ENCODE measurements at regions not wholly inside any gene's neighbourhood (a gene's known extent, or its start where the extent isn't known, plus 50 kb on each side); places are given as distances from the start of the nearest gene placed in this dataset.
A peak's percentile ranks its signal among the peaks of the same experiment; 100 is the strongest.

DNA sequence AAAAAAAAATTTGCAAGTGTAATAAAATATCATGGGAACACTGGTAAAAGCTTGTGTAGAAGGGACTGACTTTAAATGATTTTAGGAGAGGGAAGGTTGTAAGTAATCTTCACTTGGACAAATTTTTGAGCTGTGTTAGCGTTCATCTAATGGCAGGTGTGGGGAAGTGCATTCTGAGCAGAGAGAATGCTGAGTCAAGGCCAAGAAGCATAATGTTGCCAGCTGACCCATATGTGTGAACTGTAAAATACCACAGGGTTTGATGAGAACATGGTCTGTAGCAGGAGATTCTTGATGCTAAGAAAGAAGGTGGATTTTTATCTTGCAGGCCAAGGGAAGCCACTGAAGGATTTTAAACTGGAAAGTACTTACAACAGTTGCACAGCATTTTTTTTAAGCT, 98.2 kb upstream of the ZNF32 start:
- Mint-ChIP-seq H3K4me3 (no peak overlapping the region), H3K27me3 (peaks cover 0 to 3% (median 0%) of the 10 kb centered on the region in 3 donors), H3K36me3 (no peaks in the 10 kb centered on the region), H3K27ac (no peak overlapping the region), H3K9me3 (peaks cover 0 to 2% (median 0%) of the 10 kb centered on the region in 7 donors), H3K4me1 (no peaks in the 10 kb centered on the region)
- ATAC-seq (ENCODE audit: low read depth in 2 of 2): no peak
- no peak for DNase-seq

DNA sequence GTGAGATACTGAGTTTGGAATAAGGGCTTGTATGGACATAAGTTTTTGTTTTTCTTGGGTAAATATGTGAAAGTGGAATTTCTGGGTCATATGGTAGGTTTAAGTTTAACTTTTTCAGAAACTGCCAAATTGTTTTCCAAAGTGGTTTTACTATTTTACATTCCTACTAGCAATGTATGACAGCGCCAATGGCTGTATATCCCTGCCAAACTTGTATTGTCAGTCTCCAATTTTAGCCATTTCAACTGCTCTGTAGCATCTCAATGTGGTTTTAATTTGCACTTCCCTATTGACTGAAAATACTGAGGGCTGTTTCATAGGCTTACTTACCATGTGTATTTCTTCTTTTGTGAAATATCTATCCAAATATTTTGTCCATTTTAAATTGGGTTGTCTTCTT, 90.5 kb upstream of the ZNF32 start:
- Mint-ChIP-seq H3K36me3 (no peaks in the 10 kb centered on the region), H3K4me3 (no peak overlapping the region), H3K9me3 (peaks cover 0 to 5% (median 0%) of the 10 kb centered on the region in 7 donors), H3K27me3 (peaks cover under 1 to 10% (median 6%) of the 10 kb centered on the region in 3 donors), H3K27ac (no peak overlapping the region), H3K4me1 (no peaks in the 10 kb centered on the region)
- ATAC-seq (ENCODE audit: low read depth in 2 of 2) (no peak), DNase-seq (no peak)

GRCh38 chr10:43737003-43737402, 88.3 kb upstream of the ZNF32 start:
- H3K27me3 Mint-ChIP-seq: peaks cover 4 to 12% (median 10%) of the 10 kb centered on the region in 3 donors
- DNase-seq (no peak), ATAC-seq (ENCODE audit: low read depth in 2 of 2) (no peak)
- no peaks in the 10 kb centered on the region for H3K4me1 Mint-ChIP-seq
- H3K27ac Mint-ChIP-seq: no peak overlapping the region
- H3K36me3 Mint-ChIP-seq: no peaks in the 10 kb centered on the region
- peaks cover 0 to 5% (median 2%) of the 10 kb centered on the region in 7 donors for H3K9me3 Mint-ChIP-seq
- H3K4me3 Mint-ChIP-seq: no peak overlapping the region

DNA sequence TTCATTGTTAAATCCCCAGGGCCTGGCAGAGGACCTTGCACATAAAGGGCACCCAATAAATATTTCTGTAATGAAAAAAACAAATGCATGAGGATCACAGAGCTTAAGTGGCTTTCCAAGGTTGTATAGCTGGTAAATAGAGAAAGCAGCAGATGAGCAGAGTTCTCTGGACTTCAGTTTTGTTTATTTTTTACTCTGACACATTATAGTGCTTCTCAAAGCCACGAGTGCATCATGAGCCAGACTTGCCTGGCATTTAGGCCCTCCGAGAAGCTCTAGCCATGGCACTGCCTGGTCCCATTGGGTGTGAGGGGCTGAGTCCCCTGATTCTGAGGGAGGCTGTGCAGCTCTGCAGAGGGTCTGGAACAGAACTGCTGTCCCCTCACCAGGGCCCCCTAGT, 87.2 kb upstream of the ZNF32 start:
- ATAC-seq (ENCODE audit: low read depth in 2 of 2) (no peak), DNase-seq (no peak)
- Mint-ChIP-seq H3K4me3 (no peak overlapping the region), H3K27me3 (peaks cover 4 to 13% (median 10%) of the 10 kb centered on the region in 3 donors), H3K4me1 (no peaks in the 10 kb centered on the region), H3K27ac (no peak overlapping the region), H3K36me3 (peaks cover 5 to 6% of the 10 kb centered on the region in 2 donors), H3K9me3 (peaks cover 3 to 13% (median 7%) of the 10 kb centered on the region in 7 donors)

- peaks cover 4 to 13% (median 4%) of the 10 kb centered on the region in 3 donors for H3K27me3 Mint-ChIP-seq
- peaks cover 4 to 25% (median 11%) of the 10 kb centered on the region in 7 donors for H3K9me3 Mint-ChIP-seq
- no peak overlapping the region for H3K4me3 Mint-ChIP-seq
- ATAC-seq (ENCODE audit: low read depth in 2 of 2) (no peak), DNase-seq (no peak)
- H3K4me1 Mint-ChIP-seq: no peaks in the 10 kb centered on the region
- H3K27ac Mint-ChIP-seq: no peak overlapping the region
- peaks cover 5 to 10% of the 10 kb centered on the region in 2 donors for H3K36me3 Mint-ChIP-seq
Observed at GRCh38 chr10:43734716-43735115, 86.0 kb upstream of the ZNF32 start.

DNA sequence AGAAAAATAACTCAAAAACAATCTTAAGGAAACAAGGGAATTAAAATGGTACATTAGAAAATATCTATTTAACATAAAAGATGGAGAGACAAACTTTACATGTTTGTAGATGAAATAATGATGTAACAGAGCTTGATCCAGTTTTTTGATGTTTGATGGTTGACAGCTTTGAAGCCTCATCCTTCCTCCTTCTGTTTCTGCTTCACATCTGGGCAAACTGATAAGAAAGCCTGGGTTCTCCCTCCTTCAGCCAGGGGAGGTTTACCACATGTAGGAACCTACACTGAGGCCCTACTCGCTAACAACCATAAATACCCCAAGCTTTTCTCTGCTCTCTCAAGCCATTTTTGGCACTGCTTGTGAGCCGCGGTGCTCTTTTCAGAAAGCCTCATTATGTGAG, 82.8 kb upstream of the ZNF32 start:
- no peak overlapping the region for H3K27ac Mint-ChIP-seq
- peaks cover 0 to 13% (median 4%) of the 10 kb centered on the region in 3 donors for H3K27me3 Mint-ChIP-seq
- H3K36me3 Mint-ChIP-seq: peaks cover 5 to 27% of the 10 kb centered on the region in 2 donors
- peaks cover 6 to 50% (median 29%) of the 10 kb centered on the region in 7 donors for H3K9me3 Mint-ChIP-seq
- no peaks in the 10 kb centered on the region for H3K4me1 Mint-ChIP-seq
- peak overlapping the region in 1 of 8 donors; percentile 3 for H3K4me3 Mint-ChIP-seq
- DNase-seq: no peak
- no peak for ATAC-seq (ENCODE audit: low read depth in 2 of 2)

DNA sequence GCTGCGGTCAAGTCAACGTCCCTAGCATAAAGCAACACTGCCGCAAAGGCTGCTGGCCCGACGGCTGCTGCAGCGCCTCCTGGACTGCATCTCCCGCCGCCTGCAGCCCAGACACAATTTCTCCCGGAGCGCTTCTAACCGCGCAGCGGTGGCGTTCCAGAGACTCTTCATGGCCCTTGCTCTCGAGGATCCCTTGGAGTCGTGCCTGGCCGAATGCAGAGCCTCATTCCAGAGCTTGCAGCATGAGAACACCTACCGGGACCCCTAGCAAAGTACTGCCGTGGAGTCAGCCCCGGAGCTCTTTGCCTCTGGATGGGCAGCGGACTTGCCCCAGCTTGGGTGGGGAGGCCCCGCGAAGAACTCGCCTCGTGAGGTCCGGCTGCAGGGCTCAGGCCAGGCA, 79.7 kb upstream of the ZNF32 start:
- H3K4me1 Mint-ChIP-seq: no peaks in the 10 kb centered on the region
- DNase-seq (no peak), ATAC-seq (ENCODE audit: low read depth in 2 of 2) (no peak)
- H3K27ac Mint-ChIP-seq: no peak overlapping the region
- peaks cover 0 to 5% (median 0%) of the 10 kb centered on the region in 3 donors for H3K27me3 Mint-ChIP-seq
- peaks cover 11 to 71% (median 43%) of the 10 kb centered on the region in 7 donors for H3K9me3 Mint-ChIP-seq
- H3K36me3 Mint-ChIP-seq: peaks cover 5 to 33% of the 10 kb centered on the region in 2 donors
- H3K4me3 Mint-ChIP-seq: no peak overlapping the region

GRCh38 chr10:43727935-43728334, 79.3 kb upstream of the ZNF32 start:
- no peak overlapping the region for H3K4me3 Mint-ChIP-seq
- peaks cover 13 to 71% (median 43%) of the 10 kb centered on the region in 7 donors for H3K9me3 Mint-ChIP-seq
- no peak for ATAC-seq (ENCODE audit: low read depth in 2 of 2)
- no peak for DNase-seq
- H3K4me1 Mint-ChIP-seq: no peaks in the 10 kb centered on the region
- peaks cover 0 to 5% (median 0%) of the 10 kb centered on the region in 3 donors for H3K27me3 Mint-ChIP-seq
- no peak overlapping the region for H3K27ac Mint-ChIP-seq
- H3K36me3 Mint-ChIP-seq: peaks cover 5 to 33% of the 10 kb centered on the region in 2 donors

GRCh38 chr10:43715334-43715733, 66.7 kb upstream of the ZNF32 start:
- Mint-ChIP-seq H3K9me3 (peaks cover 1 to 9% (median 4%) of the 10 kb centered on the region in 7 donors), H3K27me3 (peaks cover 0 to 18% (median 10%) of the 10 kb centered on the region in 3 donors), H3K36me3 (no peaks in the 10 kb centered on the region), H3K27ac (no peak overlapping the region), H3K4me3 (no peak overlapping the region), H3K4me1 (no peaks in the 10 kb centered on the region)
- DNase-seq: no peak
- no peak for ATAC-seq (ENCODE audit: low read depth in 2 of 2)

DNA sequence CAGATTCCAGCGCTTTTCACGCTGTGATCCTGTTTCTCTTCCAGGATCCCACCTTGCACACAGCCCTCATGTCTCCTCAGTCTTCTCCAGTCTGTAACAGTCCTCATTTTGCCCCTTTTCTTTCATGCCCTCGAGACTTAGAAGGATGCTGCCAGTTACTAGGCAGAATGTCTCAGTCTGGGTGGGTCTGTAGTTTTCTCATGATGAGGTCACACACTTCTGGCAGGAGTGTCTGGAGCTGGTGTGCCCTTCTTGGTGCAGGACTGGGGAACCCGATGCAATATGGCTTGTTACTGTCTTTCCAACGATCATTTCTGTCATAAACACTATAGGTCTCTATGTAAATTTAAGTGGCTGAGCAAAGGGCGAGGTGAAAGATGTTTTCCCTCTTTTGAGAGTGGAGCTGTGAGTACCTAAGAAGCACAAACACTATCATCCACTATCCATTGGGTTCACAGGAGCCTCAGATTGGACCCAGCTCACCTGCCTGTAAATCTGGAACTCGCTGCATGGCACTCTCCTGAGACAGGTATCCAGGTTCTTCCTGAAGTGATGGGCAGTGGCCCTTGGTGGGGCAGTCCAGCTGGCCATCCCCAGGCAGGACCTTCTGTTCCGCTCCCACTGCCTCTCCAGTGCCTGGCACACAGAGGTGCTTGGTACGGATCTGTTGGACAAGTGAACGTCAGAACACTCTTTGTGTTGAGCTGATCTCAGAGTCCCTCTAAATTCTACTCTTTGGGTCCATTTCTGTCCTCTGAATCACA, 64.3 kb upstream of the ZNF32 start:
- H3K4me1 Mint-ChIP-seq: no peaks in the 10 kb centered on the region
- H3K27me3 Mint-ChIP-seq: peaks cover 0 to 15% (median 10%) of the 10 kb centered on the region in 3 donors
- no peak for DNase-seq
- H3K4me3 Mint-ChIP-seq: no peak overlapping the region
- no peaks in the 10 kb centered on the region for H3K36me3 Mint-ChIP-seq
- ATAC-seq (ENCODE audit: low read depth in 2 of 2): no peak
- H3K9me3 Mint-ChIP-seq: peaks cover 1 to 6% (median 3%) of the 10 kb centered on the region in 7 donors
- H3K27ac Mint-ChIP-seq: no peak overlapping the region

GRCh38 chr10:43710772-43711471, 62.2 kb upstream of the ZNF32 start:
- Mint-ChIP-seq H3K4me3 (no peak overlapping the region), H3K27ac (no peak overlapping the region), H3K36me3 (no peaks in the 10 kb centered on the region), H3K4me1 (no peaks in the 10 kb centered on the region), H3K27me3 (peaks cover 0 to 10% (median 5%) of the 10 kb centered on the region in 3 donors), H3K9me3 (peaks cover 0 to 2% (median 0%) of the 10 kb centered on the region in 7 donors)
- DNase-seq (no peak), ATAC-seq (ENCODE audit: low read depth in 2 of 2) (no peak)

GRCh38 chr10:43708262-43708661, 59.6 kb upstream of the ZNF32 start:
- Mint-ChIP-seq H3K9me3 (peaks cover 0 to 2% (median 0%) of the 10 kb centered on the region in 7 donors), H3K4me1 (no peaks in the 10 kb centered on the region), H3K36me3 (no peaks in the 10 kb centered on the region), H3K4me3 (no peak overlapping the region), H3K27me3 (peaks cover 4 to 10% (median 5%) of the 10 kb centered on the region in 3 donors), H3K27ac (no peak overlapping the region)
- ATAC-seq (ENCODE audit: low read depth in 2 of 2) (no peak), DNase-seq (no peak)

DNA sequence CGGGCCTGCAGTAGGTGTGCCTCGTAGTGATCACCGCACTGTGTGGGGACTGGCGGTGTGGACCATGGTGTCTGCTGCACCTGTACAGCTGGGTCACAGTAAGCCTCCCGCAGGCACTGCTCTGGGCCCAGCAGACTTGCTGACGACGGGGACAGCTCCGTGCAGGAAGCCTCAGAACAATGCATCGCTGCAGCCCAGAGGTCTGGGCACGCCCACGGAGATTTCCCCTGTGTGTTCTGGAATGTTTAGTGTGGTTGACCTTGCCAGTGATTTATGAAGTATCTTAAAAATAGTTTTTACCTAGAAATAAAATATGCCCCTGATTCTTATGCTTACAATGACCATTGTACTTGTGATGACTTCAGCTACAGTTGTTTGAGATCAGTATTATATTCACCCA, 59.1 kb upstream of the ZNF32 start:
- Mint-ChIP-seq H3K27me3 (peaks cover 4 to 10% (median 5%) of the 10 kb centered on the region in 3 donors), H3K9me3 (peaks cover 0 to 2% (median 0%) of the 10 kb centered on the region in 7 donors), H3K4me1 (no peaks in the 10 kb centered on the region), H3K27ac (no peak overlapping the region), H3K4me3 (no peak overlapping the region), H3K36me3 (no peaks in the 10 kb centered on the region)
- ATAC-seq (ENCODE audit: low read depth in 2 of 2) (no peak), DNase-seq (no peak)

DNA sequence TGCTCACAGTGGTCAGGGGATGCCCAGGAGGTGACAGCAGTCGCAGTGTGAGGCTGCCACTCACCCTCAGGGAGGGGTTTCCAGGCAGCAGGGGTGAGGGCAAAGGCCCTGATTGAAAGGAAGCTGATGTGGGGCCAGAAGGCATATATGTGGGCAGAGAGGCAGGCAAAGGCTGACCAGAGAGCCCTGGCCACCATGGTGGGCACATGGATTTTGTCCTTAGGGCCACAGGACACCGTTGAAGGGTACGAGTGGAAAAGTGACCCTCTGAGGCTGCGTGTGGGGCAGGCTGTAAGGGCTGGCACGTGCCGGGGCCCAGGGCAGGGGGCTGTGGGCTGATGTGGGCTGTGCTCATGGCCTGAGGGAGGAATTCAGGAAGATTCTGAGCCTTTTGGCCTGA, 57.5 kb upstream of the ZNF32 start:
- H3K4me1 Mint-ChIP-seq: no peaks in the 10 kb centered on the region
- peak overlapping the region in 1 of 8 donors; percentile 64 for H3K4me3 Mint-ChIP-seq
- no peaks in the 10 kb centered on the region for H3K36me3 Mint-ChIP-seq
- H3K27me3 Mint-ChIP-seq: peaks cover 4 to 7% (median 5%) of the 10 kb centered on the region in 3 donors
- DNase-seq: no peak
- no peak overlapping the region for H3K27ac Mint-ChIP-seq
- H3K9me3 Mint-ChIP-seq: peaks cover 0 to 2% (median 0%) of the 10 kb centered on the region in 7 donors
- ATAC-seq (ENCODE audit: low read depth in 2 of 2): no peak
